HK-2 (cell line): ENCODE measurements at regions not wholly inside any gene's neighbourhood (a gene's known extent, or its start where the extent isn't known, plus 50 kb on each side); places are given as distances from the start of the nearest gene placed in this dataset.

Source experiments
- DNase-seq: peaks from one replicate; pipeline ENCODE4 v3.0.0-alpha.2; 2018; ENCODE audit not compliant: unreplicated experiment

- peak; percentile 66 for DNase-seq
Measured at GRCh38 chr5:141747152-141748141, 65.4 kb upstream of the ARAP3 start.

- DNase-seq, result no peak
Measured at GRCh38 chr5:141746395-141746794, 64.4 kb upstream of the ARAP3 start.

- DNase-seq, result no peak
Measured at GRCh38 chr5:141745390-141745789, 63.4 kb upstream of the ARAP3 start.

GRCh38 chr5:141743866-141744272, 61.8 kb upstream of the ARAP3 start:
- no peak for DNase-seq

GRCh38 chr5:141742866-141743851, 61.1 kb upstream of the ARAP3 start:
- peak; percentile 34 for DNase-seq

DNA sequence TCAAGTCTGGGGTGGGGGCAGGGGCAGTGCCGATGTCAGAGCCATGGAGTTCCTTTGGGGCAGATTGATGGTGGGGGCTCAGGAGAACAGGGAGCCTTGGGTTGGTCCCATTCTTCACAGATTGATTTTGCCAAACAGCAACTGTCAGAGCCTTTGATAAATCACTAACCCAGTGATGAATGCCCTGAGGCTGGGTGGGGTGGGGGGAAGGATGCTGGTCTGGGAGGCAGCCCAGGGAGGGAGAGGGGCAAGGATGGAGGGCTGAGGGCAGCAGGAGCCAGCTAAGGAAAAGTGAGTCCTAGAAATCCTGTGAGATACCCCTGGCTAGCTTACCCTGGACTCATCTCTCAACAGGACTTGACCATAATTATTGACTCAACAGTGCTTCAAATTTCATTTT, 60.1 kb upstream of the ARAP3 start:
- no peak for DNase-seq

- no peak for DNase-seq
Measured at GRCh38 chr5:141740885-141741284, 58.9 kb upstream of the ARAP3 start.

DNA sequence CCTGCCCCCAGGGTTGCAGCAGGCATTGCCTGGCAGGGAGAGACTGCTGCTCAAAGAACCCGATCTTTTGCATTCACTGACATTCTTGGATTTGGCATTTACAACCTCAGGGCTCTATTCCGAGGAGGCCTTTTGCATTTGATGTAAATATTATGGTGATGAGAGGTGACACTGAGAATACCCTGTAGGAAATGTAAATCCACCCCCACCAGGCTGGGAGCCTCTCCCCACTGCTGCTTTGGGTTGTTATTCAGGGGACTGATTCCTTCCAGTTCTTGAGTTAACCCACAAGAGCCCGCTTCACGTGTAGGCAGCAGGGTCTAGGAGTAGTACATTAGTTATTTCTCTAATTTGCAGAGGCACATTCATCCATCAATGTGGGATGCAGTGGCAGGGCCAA, 55.5 kb upstream of the ARAP3 start:
- no peak for DNase-seq

- DNase-seq, result no peak
Measured at GRCh38 chr5:141735823-141736222, 53.8 kb upstream of the ARAP3 start.

GRCh38 chr5:141734501-141735229, 52.6 kb upstream of the ARAP3 start:
- DNase-seq, result peak; percentile 28

- no peak for DNase-seq
Measured at GRCh38 chr5:141733198-141733597, 51.2 kb upstream of the ARAP3 start.

- no peak for DNase-seq
Measured at GRCh38 chr5:141732417-141732816, 50.4 kb upstream of the ARAP3 start.
